Left lung (tissue), 4 donors: ENCODE measurements at regions not wholly inside any gene's neighbourhood (a gene's known extent, or its start where the extent isn't known, plus 50 kb on each side); places are given as distances from the start of the nearest gene placed in this dataset.
"Not testable (repeated sequence)": the region's sequence is repeated elsewhere in the genome, so short reads cannot be mapped to it uniquely, and the experiment has no call there.

ENCODE experiments used
- ATAC-seq: fragments of 200-7000 bp; cut with Tn5 transposase; one replicate; pipeline ENCODE4 v1.9.1; 2020; ENCODE audit warnings: moderate library complexity
- DNase-seq, 4 donors: peaks; one replicate each; pipeline ENCODE4 v3.0.0-alpha.2; 2013 to 2020
- H3K27ac ChIP-seq, 2 donors: fragments of 200-600 bp; sonication (generic) in 1 of 2; one replicate each; pipeline versions ENCODE4 v1.5.0 to v1.8.0; 2020 to 2021
- H3K27me3 ChIP-seq, 2 donors: fragments of 200-600 bp; sonication (generic) in 1 of 2; one replicate each; pipeline versions ENCODE4 v1.5.0 to v1.8.0; 2020 to 2021
- H3K36me3 ChIP-seq, 2 donors: fragments of 200-600 bp; sonication (generic) in 1 of 2; one replicate each; pipeline versions ENCODE4 v1.5.0 to v1.8.0; 2020 to 2021
- H3K4me1 ChIP-seq, 2 donors: fragments of 200-600 bp; one replicate each; pipeline ENCODE4 v1.8.0; 2021
- H3K4me3 ChIP-seq, 2 donors: fragments of 200-600 bp; sonication (generic) in 1 of 2; one replicate each; pipeline versions ENCODE4 v1.5.0 to v1.8.0; 2020 to 2021; ENCODE audit warnings: mild to moderate bottlenecking in 1 of 2
- H3K9me3 ChIP-seq, 2 donors: fragments of 200-600 bp; sonication (generic) in 1 of 2; one replicate each; pipeline versions ENCODE4 v1.5.0 to v1.8.0; 2020 to 2021
- CTCF ChIP-seq, 2 donors: fragments of 200-600 bp; sonication (generic) in 1 of 2; IDR thresholded peaks; one replicate each; pipeline versions ENCODE4 v1.5.0 to v1.8.0; 2021; ENCODE audit warnings: antibody characterized with exemption in 2 of 2
- intact Hi-C, 2 donors: fragments of 100-400 bp; cut with DNase I; formaldehyde crosslinking; loops; one replicate each; pipeline versions ENCODE4 v1.11.2 to v1.14.2; 2022
- donor health status: DM: no; HTN: yes; CAD: no.
- donor health status: DM: no; HTN: no; CAD: no.

DNA sequence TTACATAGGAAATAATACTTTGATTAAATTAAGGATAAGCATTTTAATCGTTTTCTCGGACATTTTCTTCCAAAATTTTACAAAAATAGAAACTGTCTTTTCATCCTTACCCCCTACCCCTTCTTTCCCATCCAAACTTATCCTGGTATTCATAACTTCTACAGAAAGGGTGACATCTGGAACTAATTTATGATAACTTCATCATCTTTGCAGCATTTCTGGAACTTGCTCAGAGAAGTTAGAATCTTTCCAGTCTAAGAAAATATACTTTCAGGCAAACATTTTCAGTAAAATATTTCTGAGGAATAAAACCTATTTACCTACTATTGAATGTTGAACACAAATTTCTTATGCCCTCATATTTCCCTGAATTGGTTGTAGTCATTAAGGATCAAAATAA lies 309.0 kb downstream of the MAN2A1 start:
- ATAC-seq (no peak), DNase-seq (no peak)
- Histone ChIP-seq H3K4me3 (no peak overlapping the region), H3K4me1 (peaks cover 0 to 7% of the 10 kb centered on the region in 2 donors), H3K36me3 (no peaks in the 10 kb centered on the region), H3K27ac (no peak overlapping the region), H3K9me3 (no peaks in the 10 kb centered on the region), H3K27me3 (no peaks in the 10 kb centered on the region)
- no peak for TF ChIP-seq CTCF (IDR thresholded peaks at IDR 0.05)
- intact Hi-C loops: no loop called here

DNA sequence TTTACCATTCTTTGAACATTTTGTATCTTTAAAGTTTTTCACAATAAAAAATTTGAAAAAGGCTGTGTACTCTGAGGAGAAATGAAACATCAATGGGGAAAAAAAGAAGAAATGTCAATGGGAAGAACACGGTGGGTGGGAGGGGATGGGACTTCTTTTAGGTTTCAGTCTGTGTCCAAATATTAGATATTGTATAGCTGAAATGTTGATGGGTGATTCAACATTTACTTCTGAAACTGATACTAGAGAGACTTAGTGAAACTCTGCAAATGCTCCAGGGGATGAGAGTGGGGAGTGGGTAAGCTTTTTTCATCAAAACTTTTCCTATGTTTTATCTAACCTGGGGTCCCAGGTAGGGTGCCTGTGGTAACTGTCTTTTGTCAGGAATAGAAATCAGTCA lies 311.9 kb downstream of the MAN2A1 start:
- intact Hi-C loops: no loop called here
- Histone ChIP-seq H3K36me3 (no peaks in the 10 kb centered on the region), H3K27me3 (no peaks in the 10 kb centered on the region), H3K9me3 (no peaks in the 10 kb centered on the region), H3K4me1 (peaks cover 0 to 7% of the 10 kb centered on the region in 2 donors), H3K27ac (no peak overlapping the region), H3K4me3 (no peak overlapping the region)
- ATAC-seq (no peak), DNase-seq (no peak)
- TF ChIP-seq CTCF (IDR thresholded peaks at IDR 0.05): no peak

- ATAC-seq: no peak
- intact Hi-C loops: no loop called here
These were observed 312.9 kb downstream of the MAN2A1 start for GRCh38 chr5:110002652-110003051.

DNA sequence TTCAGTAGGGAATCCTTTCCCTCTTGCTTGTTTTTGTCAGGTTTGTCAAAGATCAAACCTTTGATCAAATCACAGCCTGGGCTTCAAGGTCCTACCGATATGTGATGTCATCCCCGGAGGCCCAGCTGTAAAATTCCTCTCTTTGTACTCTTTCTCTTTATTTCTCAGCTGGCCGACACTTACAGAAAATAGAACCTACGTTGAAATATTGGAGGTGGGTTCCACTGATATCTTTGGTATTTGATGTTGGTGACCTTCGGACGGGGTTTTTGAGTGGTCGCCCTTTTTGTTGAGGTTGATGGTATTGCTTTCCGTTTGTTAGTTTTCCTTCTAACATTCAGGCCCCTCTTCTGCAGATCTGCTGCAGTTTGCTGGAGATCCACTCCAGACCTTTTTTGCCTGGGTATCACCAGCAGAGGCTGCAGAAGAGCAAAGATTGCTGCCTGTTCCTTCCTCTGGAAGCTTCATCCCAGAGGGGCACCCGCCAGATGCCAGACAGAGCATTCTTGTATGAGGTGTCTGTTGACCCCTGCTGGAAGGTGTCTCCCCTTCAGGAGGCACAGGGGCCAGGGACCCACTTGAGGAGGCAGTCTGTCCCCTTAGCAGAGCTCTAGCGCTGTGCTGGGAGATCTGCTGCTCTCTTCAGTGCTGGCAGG lies 316.3 kb downstream of the MAN2A1 start:
- ATAC-seq, H3K4me1 ChIP-seq, DNase-seq, H3K9me3 ChIP-seq, H3K36me3 ChIP-seq, H3K27ac ChIP-seq, intact Hi-C loops, H3K4me3 ChIP-seq, H3K27me3 ChIP-seq: not testable (repeated sequence)

More at GRCh38 chr5:110002652-110003051, 312.9 kb downstream of the MAN2A1 start:
- no peak for TF ChIP-seq CTCF (IDR thresholded peaks at IDR 0.05)
- Histone ChIP-seq H3K4me3 (no peak overlapping the region), H3K4me1 (peaks cover 0 to 7% of the 10 kb centered on the region in 2 donors), H3K27me3 (no peaks in the 10 kb centered on the region), H3K27ac (no peak overlapping the region), H3K36me3 (no peaks in the 10 kb centered on the region), H3K9me3 (no peaks in the 10 kb centered on the region)
- DNase-seq: no peak

DNA sequence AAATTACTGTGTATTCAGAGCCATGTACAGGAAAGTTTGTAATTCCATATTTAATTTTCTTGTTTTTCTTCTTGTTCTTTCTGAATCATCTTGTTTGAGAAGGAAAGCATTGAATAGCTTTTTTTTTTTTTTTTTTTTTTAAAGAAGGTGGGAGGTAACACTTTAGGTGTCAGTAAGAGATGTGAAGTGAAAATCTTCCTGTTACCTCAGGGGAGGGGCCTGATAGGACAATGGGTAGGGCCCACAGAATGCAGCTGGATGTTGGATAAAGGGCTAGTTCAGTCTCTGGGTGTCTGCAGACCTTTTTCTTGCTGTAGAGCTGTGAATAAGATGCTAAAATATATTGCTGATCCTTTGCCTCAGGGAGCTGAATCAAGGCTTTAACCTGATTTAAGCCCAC lies 317.4 kb downstream of the MAN2A1 start:
- Histone ChIP-seq H3K27me3 (no peaks in the 10 kb centered on the region), H3K4me1 (no peaks in the 10 kb centered on the region), H3K4me3 (no peak overlapping the region), H3K27ac (no peak overlapping the region), H3K9me3 (no peaks in the 10 kb centered on the region), H3K36me3 (no peaks in the 10 kb centered on the region)
- ATAC-seq (no peak), DNase-seq (no peak)
- intact Hi-C loops: no loop called here
- no peak for TF ChIP-seq CTCF (IDR thresholded peaks at IDR 0.05)

DNA sequence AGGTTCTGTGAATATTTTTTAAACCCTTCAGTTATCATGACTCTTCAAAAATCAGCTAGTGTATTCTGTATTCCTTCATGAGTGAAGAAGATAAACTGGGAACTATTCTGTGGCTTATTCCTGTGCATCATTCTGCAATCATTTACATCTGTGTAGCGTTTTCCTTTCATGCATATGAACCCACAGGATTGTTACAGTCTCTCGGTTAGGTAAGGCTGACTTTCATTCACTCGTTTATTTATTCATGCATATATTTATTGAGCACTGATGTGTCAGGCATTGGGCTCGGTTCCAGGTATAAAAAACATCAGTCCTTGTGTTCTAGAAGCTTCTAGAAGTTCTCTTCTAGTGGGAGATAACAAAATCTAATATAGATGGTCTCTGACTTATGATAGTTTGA lies 318.4 kb downstream of the MAN2A1 start:
- intact Hi-C loops: no loop called here
- Histone ChIP-seq H3K36me3 (no peaks in the 10 kb centered on the region), H3K4me3 (no peak overlapping the region), H3K27me3 (no peaks in the 10 kb centered on the region), H3K9me3 (no peaks in the 10 kb centered on the region), H3K4me1 (no peaks in the 10 kb centered on the region), H3K27ac (no peak overlapping the region)
- ATAC-seq (no peak), DNase-seq (no peak)
- TF ChIP-seq CTCF (IDR thresholded peaks at IDR 0.05): no peak
